ENCODE measurements at regions not wholly inside any gene's neighbourhood (a gene's known extent, or its start where the extent isn't known, plus 50 kb on each side); places are given as distances from the start of the nearest gene placed in this dataset.

- TF ChIP-seq, protein P1, sequence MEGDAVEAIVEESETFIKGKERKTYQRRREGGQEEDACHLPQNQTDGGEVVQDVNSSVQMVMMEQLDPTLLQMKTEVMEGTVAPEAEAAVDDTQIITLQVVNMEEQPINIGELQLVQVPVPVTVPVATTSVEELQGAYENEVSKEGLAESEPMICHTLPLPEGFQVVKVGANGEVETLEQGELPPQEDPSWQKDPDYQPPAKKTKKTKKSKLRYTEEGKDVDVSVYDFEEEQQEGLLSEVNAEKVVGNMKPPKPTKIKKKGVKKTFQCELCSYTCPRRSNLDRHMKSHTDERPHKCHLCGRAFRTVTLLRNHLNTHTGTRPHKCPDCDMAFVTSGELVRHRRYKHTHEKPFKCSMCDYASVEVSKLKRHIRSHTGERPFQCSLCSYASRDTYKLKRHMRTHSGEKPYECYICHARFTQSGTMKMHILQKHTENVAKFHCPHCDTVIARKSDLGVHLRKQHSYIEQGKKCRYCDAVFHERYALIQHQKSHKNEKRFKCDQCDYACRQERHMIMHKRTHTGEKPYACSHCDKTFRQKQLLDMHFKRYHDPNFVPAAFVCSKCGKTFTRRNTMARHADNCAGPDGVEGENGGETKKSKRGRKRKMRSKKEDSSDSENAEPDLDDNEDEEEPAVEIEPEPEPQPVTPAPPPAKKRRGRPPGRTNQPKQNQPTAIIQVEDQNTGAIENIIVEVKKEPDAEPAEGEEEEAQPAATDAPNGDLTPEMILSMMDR (IDR thresholded peaks at IDR 0.05), result no peak
- TF ChIP-seq EP300 (IDR thresholded peaks at IDR 0.05), result no peak
Measured at GRCh38 chr3:22495241-22495640, 707.9 kb upstream of the UBE2E2 start.

Data from gastroesophageal sphincter (tissue), 3 donors.